Panc1 (cell line): ENCODE measurements at regions not wholly inside any gene's neighbourhood (a gene's known extent, or its start where the extent isn't known, plus 50 kb on each side); places are given as distances from the start of the nearest gene placed in this dataset.
"Not testable (repeated sequence)": the region's sequence is repeated elsewhere in the genome, so short reads cannot be mapped to it uniquely, and the experiment has no call there.

ENCODE experiments used
- ATAC-seq: fragments of 200-7000 bp; cut with Tn5 transposase; 2 replicates; pipeline ENCODE4 v1.9.1; 2020; ENCODE audit warnings: mild to moderate bottlenecking, moderate library complexity
- BruUV-seq: library from RNA; stranded (reverse); fragments of 400-500 nt; replicated peaks from 2 replicates; lab custom pipeline; 2021; lab: Mats Ljungman, UMichigan
- CTCF ChIA-PET: fragments of 300-600 bp; sonication (Branson Sonifier 250); formaldehyde crosslinking; loops from one replicate; lab custom pipeline; 2022; ENCODE audit warnings: antibody characterized with exemption; lab: Charles Lee
- POLR2A ChIA-PET: fragments of 300-600 bp; sonication (Branson Sonifier 250); formaldehyde crosslinking; loops from one replicate; lab custom pipeline; 2022; ENCODE audit warnings: antibody characterized with exemption; lab: Charles Lee
- DNase-seq: peaks from one replicate; pipeline ENCODE4 v3.0.0-alpha.2; 2010; ENCODE audit warnings: low read depth, low spot score
- H3K27ac ChIP-seq: 2 replicates; pipeline ENCODE4 v1.5.1; 2011; ENCODE audit warnings: mild to moderate bottlenecking, low read length, inconsistent platforms
- H3K27me3 ChIP-seq: fragments of 200-500 bp; sonication (Bioruptor generic); 2 replicates; pipeline ENCODE4 v1.6.0; 2014; ENCODE audit warnings: low read length, inconsistent platforms; ENCODE audit not compliant: control insufficient read depth, insufficient read depth
- H3K36me3 ChIP-seq: fragments of 200-500 bp; sonication (Bioruptor generic); 2 replicates; pipeline ENCODE4 v1.5.1; 2014; ENCODE audit warnings: inconsistent platforms, mild to moderate bottlenecking, low read length, moderate library complexity; ENCODE audit not compliant: control insufficient read depth, insufficient read depth
- H3K4me1 ChIP-seq: 2 replicates; pipeline ENCODE4 v1.5.1; 2011; ENCODE audit warnings: inconsistent platforms, mild to moderate bottlenecking, low read length, moderate library complexity; ENCODE audit not compliant: control insufficient read depth, insufficient read depth
- H3K4me3 ChIP-seq, 2 experiments: 2 replicates each; pipeline ENCODE4 v1.5.1; 2011 to 2012; ENCODE audit warnings: low read depth in 2 of 2, low read length in 2 of 2, mild to moderate bottlenecking in 2 of 2, inconsistent platforms in 1 of 2, moderate library complexity in 1 of 2
- H3K9me3 ChIP-seq: fragments of 200-500 bp; sonication (Bioruptor generic); 2 replicates; pipeline ENCODE4 v1.5.1; 2014; ENCODE audit warnings: low read depth, mild to moderate bottlenecking, inconsistent platforms, low read length, moderate library complexity; ENCODE audit not compliant: control insufficient read depth, insufficient read depth
- POLR2AphosphoS5 ChIP-seq: IDR thresholded peaks from 2 replicates; pipeline ENCODE4 v1.6.1; 2012; ENCODE audit warnings: mild to moderate bottlenecking, low read depth, low read length, moderate library complexity
- REST ChIP-seq, 2 experiments: IDR thresholded peaks; 2 replicates each; pipeline ENCODE4 v1.6.1; 2011 to 2012; ENCODE audit warnings: low read depth in 2 of 2, control low read depth in 1 of 2, low read length in 1 of 2, mild to moderate bottlenecking in 1 of 2, moderate library complexity in 1 of 2; ENCODE audit not compliant: insufficient read depth in 1 of 2
- SIN3A ChIP-seq: IDR thresholded peaks from 2 replicates; pipeline ENCODE4 v1.6.1; 2012; ENCODE audit warnings: low read depth, mild to moderate bottlenecking, low read length, moderate library complexity, borderline replicate concordance; ENCODE audit not compliant: insufficient read depth
- TCF7L2 ChIP-seq: IDR thresholded peaks from 2 replicates; pipeline ENCODE4 v1.6.1; 2011; ENCODE audit warnings: mild to moderate bottlenecking, low read depth, low read length, inconsistent platforms
- in situ Hi-C: cut with HindIII; loops from 2 replicates; pipeline ENCODE4 v1.10.0; 2016; ENCODE audit warnings: low sequenced_read_pairs, low pct_unique_long_range_greater_than_20kb
- intact Hi-C: fragments of 100-400 bp; cut with micrococcal nuclease; formaldehyde crosslinking; loops from one replicate; pipeline ENCODE4 v1.10.0; 2022; ENCODE audit not compliant: unreplicated experiment
- TF ChIP-seq, protein P1 (sequence below): fragments of 450-650 bp; IDR thresholded peaks from 2 replicates; pipeline ENCODE4 v1.5.1; 2017; ENCODE audit warnings: mild to moderate bottlenecking

DNA sequence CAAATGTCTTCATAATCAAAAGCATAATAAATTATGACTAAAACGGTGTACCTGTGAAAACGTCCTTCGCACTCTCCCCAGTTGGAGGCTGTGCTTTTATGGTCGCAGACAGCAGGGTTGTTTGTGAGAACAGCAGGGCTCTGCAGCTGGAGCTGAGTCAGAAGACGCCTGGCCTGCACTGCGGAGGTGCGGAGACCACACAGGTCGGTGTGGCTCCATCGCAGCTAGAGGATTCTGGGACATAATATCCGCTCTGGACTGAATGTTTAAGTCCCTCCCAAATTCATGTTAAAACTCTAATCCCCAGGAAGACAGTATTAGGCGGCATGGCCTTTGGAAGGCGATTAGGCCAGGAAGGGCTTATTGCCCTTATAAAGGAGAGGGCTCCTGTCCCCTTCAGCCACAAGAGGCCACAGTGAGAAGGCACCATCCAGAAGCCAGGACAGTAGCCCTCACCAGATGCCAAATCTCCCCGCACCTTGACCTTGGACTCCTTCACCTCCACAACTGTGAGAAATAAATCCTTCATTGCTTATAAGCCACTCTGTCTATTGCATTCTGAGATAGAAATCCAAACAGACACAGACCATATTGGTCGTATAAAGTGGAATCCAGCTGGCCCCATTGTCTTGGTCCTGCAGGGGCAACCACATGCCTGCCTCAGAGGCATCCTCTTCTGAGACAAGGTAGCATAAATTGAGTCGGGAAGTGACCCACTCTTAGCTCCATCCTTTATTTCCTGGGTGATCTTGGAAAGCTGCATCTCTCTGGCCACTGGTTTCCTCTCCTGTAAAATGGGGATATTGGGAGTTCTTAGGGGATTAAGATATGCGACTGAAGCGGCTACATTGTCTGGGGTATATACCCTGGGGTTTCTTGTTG is 749.7 kb upstream of the TPTE start:
- H3K27me3 ChIP-seq, H3K9me3 ChIP-seq, ATAC-seq, in situ Hi-C loops, H3K27ac ChIP-seq, DNase-seq, BruUV-seq, H3K36me3 ChIP-seq, intact Hi-C loops, H3K4me1 ChIP-seq, CTCF ChIA-PET, H3K4me3 ChIP-seq, POLR2A ChIA-PET: not testable (repeated sequence)

- in situ Hi-C loops (no loop called here), intact Hi-C loops (no loop called here)
- TF ChIP-seq TCF7L2 (no peak), REST (IDR thresholded peaks at IDR 0.05; ENCODE audit: insufficient read depth in 1 of 2, low read depth in 2 of 2, low read length in 1 of 2) (no peak), SIN3A (no peak), POLR2AphosphoS5 (no peak)
- TF ChIP-seq, protein P1, sequence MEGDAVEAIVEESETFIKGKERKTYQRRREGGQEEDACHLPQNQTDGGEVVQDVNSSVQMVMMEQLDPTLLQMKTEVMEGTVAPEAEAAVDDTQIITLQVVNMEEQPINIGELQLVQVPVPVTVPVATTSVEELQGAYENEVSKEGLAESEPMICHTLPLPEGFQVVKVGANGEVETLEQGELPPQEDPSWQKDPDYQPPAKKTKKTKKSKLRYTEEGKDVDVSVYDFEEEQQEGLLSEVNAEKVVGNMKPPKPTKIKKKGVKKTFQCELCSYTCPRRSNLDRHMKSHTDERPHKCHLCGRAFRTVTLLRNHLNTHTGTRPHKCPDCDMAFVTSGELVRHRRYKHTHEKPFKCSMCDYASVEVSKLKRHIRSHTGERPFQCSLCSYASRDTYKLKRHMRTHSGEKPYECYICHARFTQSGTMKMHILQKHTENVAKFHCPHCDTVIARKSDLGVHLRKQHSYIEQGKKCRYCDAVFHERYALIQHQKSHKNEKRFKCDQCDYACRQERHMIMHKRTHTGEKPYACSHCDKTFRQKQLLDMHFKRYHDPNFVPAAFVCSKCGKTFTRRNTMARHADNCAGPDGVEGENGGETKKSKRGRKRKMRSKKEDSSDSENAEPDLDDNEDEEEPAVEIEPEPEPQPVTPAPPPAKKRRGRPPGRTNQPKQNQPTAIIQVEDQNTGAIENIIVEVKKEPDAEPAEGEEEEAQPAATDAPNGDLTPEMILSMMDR = no peak
- CTCF ChIA-PET = no interaction called here
- no peak overlapping the region for H3K4me3 ChIP-seq
- no peaks in the 10 kb centered on the region for H3K27me3 ChIP-seq
- no TSS peak for BruUV-seq
- ATAC-seq (no peak), DNase-seq (no peak)
- no peak overlapping the region for H3K27ac ChIP-seq
- no peaks in the 10 kb centered on the region for H3K4me1 ChIP-seq
- H3K9me3 ChIP-seq = no peaks in the 10 kb centered on the region
- H3K36me3 ChIP-seq = no peaks in the 10 kb centered on the region
- POLR2A ChIA-PET = no interaction called here
These were observed 749.1 kb upstream of the TPTE start for GRCh38 chr21:9772348-9772672.

GRCh38 chr21:9772877-9773420 is 748.4 kb upstream of the TPTE start:
- CTCF ChIA-PET, BruUV-seq, H3K27me3 ChIP-seq, DNase-seq, POLR2A ChIA-PET, H3K27ac ChIP-seq, in situ Hi-C loops, H3K4me1 ChIP-seq, H3K9me3 ChIP-seq, ATAC-seq, H3K4me3 ChIP-seq, intact Hi-C loops, H3K36me3 ChIP-seq: not testable (repeated sequence)
